Mucosa of descending colon (tissue), 3 donors: ENCODE measurements at regions not wholly inside any gene's neighbourhood (a gene's known extent, or its start where the extent isn't known, plus 50 kb on each side); places are given as distances from the start of the nearest gene placed in this dataset.
"Not testable (repeated sequence)": the region's sequence is repeated elsewhere in the genome, so short reads cannot be mapped to it uniquely, and the experiment has no call there.

ENCODE experiments used
- ATAC-seq: fragments of 200-7000 bp; cut with Tn5 transposase; one replicate; pipeline ENCODE4 v1.9.1; 2020; ENCODE audit warnings: mild to moderate bottlenecking, moderate library complexity
- DNase-seq, 3 donors: peaks; one replicate each; pipeline ENCODE4 v3.0.0-alpha.2; 2020
- H3K36me3 ChIP-seq: fragments of 200-600 bp; one replicate; pipeline ENCODE4 v1.8.0; 2021; ENCODE audit warnings: low read depth, mild to moderate bottlenecking
- H3K4me1 ChIP-seq: fragments of 200-600 bp; one replicate; pipeline ENCODE4 v1.8.0; 2021; ENCODE audit warnings: low read depth, mild to moderate bottlenecking
- H3K4me3 ChIP-seq: fragments of 200-600 bp; one replicate; pipeline ENCODE4 v1.8.0; 2021; ENCODE audit warnings: mild to moderate bottlenecking
- H3K9me3 ChIP-seq: fragments of 200-600 bp; one replicate; pipeline ENCODE4 v1.8.0; 2021; ENCODE audit warnings: mild to moderate bottlenecking
- intact Hi-C, 2 donors: fragments of 100-400 bp; cut with DNase I in 1 of 2; cut with micrococcal nuclease in 1 of 2; formaldehyde crosslinking; loops; one replicate each; pipeline versions ENCODE4 v1.11.0 to v1.11.1; 2022; cut with DNase I, micrococcal nuclease
- TF ChIP-seq, protein P1 (sequence below): fragments of 200-600 bp; IDR thresholded peaks from one replicate; pipeline ENCODE4 v1.8.0; 2022; ENCODE audit warnings: antibody characterized with exemption, mild to moderate bottlenecking
- donor health status: DM: no; HTN: no; CAD: no; lungs with moderate emphysema.
- donor health status: DM: no; HTN: no; CAD: no.
- donor health status: DM: no; HTN: yes; CAD: no.

- ATAC-seq (peak; percentile 8), DNase-seq (peak; percentile 41 to 63 (median 58))
- H3K4me3 ChIP-seq, result no peak overlapping the region
- H3K9me3 ChIP-seq, result no peaks in the 10 kb centered on the region
- peaks cover 13% of the 10 kb centered on the region for H3K4me1 ChIP-seq
- TF ChIP-seq, protein P1, sequence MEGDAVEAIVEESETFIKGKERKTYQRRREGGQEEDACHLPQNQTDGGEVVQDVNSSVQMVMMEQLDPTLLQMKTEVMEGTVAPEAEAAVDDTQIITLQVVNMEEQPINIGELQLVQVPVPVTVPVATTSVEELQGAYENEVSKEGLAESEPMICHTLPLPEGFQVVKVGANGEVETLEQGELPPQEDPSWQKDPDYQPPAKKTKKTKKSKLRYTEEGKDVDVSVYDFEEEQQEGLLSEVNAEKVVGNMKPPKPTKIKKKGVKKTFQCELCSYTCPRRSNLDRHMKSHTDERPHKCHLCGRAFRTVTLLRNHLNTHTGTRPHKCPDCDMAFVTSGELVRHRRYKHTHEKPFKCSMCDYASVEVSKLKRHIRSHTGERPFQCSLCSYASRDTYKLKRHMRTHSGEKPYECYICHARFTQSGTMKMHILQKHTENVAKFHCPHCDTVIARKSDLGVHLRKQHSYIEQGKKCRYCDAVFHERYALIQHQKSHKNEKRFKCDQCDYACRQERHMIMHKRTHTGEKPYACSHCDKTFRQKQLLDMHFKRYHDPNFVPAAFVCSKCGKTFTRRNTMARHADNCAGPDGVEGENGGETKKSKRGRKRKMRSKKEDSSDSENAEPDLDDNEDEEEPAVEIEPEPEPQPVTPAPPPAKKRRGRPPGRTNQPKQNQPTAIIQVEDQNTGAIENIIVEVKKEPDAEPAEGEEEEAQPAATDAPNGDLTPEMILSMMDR, result no peak
- intact Hi-C loops, result no loop called here
- H3K36me3 ChIP-seq, result no peaks in the 10 kb centered on the region
Observed at GRCh38 chr13:33353210-33353609, 67.7 kb upstream of the STARD13 start.

GRCh38 chr13:33353646-33354045 is 68.1 kb upstream of the STARD13 start:
- intact Hi-C loops, result no loop called here
- ATAC-seq (no peak), DNase-seq (no peak)
- H3K36me3 ChIP-seq, result no peaks in the 10 kb centered on the region
- no peaks in the 10 kb centered on the region for H3K9me3 ChIP-seq
- TF ChIP-seq, protein P1, result no peak
- no peak overlapping the region for H3K4me3 ChIP-seq
- H3K4me1 ChIP-seq, result peaks cover 13% of the 10 kb centered on the region

GRCh38 chr13:33355201-33355895 is 69.8 kb upstream of the STARD13 start:
- Histone ChIP-seq H3K9me3 (no peaks in the 10 kb centered on the region), H3K4me1 (peaks cover 13% of the 10 kb centered on the region), H3K4me3 (no peak overlapping the region), H3K36me3 (no peaks in the 10 kb centered on the region)
- intact Hi-C loops, result no loop called here
- TF ChIP-seq, protein P1, result no peak
- DNase-seq (no peak), ATAC-seq (no peak)

DNA sequence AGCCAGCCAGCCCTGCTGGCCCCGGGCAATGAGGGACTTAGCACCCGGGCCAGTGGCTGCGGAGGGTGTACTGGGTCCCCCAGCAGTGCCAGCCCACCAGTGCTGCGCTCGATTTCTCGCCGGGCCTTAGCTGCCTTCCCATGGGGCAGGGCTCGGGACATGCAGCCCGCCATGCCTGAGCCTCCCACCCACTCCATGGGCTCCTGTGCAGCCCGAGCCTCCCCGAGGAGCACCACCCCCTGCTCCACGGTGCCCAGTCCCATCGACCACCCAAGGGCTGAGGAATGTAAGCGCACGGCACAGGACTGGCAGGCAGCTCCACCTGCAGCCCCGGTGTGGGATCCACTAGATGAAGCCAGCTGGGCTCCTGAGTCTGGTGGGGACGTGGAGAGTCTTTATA is 72.5 kb upstream of the STARD13 start:
- ATAC-seq, DNase-seq, intact Hi-C loops: not testable (repeated sequence)

DNA sequence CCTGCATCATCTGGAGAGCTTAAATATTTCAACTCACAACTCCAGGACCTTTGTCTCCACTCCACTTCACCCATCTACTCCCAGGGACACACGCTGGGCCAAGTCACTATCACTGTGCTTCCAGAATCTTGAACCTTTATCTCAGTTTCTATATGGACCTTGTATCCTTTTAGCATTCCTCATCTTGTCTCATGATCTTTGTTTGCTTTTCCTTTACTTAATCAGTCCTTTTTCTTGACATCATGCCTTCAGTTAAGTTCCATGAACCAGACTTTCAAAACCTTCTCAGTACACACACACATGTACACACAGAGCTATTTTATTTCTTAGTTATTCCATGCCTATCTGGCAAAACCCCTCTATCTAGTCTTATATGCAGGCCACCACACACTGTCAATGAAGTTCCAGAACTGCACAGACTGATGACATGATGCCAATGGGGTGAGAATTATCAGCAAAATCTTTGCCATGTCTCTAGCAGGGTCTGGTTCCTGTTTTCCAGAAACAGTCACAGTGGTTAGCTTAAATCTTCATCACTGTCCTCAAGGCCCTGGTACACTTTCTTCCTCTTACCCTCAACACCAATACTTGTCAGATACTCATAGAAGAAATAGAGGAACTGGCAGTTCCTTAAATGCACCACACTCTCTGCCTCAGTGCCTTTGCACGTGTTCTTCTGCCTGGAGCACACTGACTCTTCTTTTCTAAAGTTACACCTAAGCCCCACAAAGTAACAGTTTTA is 77.6 kb upstream of the STARD13 start:
- peak; percentile 37 for ATAC-seq
- Histone ChIP-seq H3K4me3 (no peak overlapping the region), H3K9me3 (no peaks in the 10 kb centered on the region), H3K4me1 (no peaks in the 10 kb centered on the region), H3K36me3 (no peaks in the 10 kb centered on the region)
- intact Hi-C loops, result no loop called here
- TF ChIP-seq, protein P1, result no peak
- peak in 1 of 3 donors; percentile 32 for DNase-seq

More for the DNA sequence above, 72.5 kb upstream of the STARD13 start:
- H3K36me3 ChIP-seq, H3K9me3 ChIP-seq, H3K4me3 ChIP-seq, H3K4me1 ChIP-seq: not testable (repeated sequence)

GRCh38 chr13:33364192-33364591 is 78.6 kb upstream of the STARD13 start:
- H3K9me3 ChIP-seq, result no peaks in the 10 kb centered on the region
- TF ChIP-seq, protein P1, result no peak

More at GRCh38 chr13:33364192-33364591, 78.6 kb upstream of the STARD13 start:
- Histone ChIP-seq H3K4me1 (no peaks in the 10 kb centered on the region), H3K4me3 (no peak overlapping the region), H3K36me3 (no peaks in the 10 kb centered on the region)
- no peak for ATAC-seq
- DNase-seq, result no peak
- intact Hi-C loops, result no loop called here
